ENCODE measurements at regions not wholly inside any gene's neighbourhood (a gene's known extent, or its start where the extent isn't known, plus 50 kb on each side); places are given as distances from the start of the nearest gene placed in this dataset.

GRCh38 chr13:47455626-47456025, 545.4 kb downstream of the SUCLA2 start:
- DNase-seq (ENCODE audit: low read depth) = no peak
- peak; percentile 39 for TF ChIP-seq CTCF (conservative IDR thresholded peaks at IDR 0.05; ENCODE audit: low read depth, low read length)
- H3K4me3 ChIP-seq (ENCODE audit: low read depth, low read length) = no peak overlapping the region

DNA sequence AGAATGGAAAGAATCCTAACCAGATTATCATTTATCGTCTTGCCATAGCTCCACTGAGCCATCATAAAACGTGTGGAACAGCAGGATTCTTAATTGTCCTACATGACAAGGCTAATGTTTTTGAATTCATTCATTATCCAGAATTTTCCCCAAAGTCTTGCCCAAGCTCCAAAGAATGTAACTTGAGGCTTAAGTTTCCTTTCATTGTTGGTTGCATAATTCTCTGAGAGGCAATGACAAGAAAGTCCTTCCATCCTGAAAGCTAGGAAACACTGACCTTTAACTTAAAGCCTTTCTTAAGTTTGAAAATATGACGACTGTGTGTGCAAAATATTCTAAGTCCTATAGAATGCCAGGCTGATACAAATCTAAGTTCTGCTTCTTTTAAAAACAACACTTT, 546.1 kb downstream of the SUCLA2 start:
- no peak for DNase-seq (ENCODE audit: low read depth)
- no peak for TF ChIP-seq CTCF (conservative IDR thresholded peaks at IDR 0.05; ENCODE audit: low read depth, low read length)
- no peak overlapping the region for H3K4me3 ChIP-seq (ENCODE audit: low read depth, low read length)

- no peak overlapping the region for H3K4me3 ChIP-seq (ENCODE audit: low read depth, low read length)
- no peak for TF ChIP-seq CTCF (conservative IDR thresholded peaks at IDR 0.05; ENCODE audit: low read depth, low read length)
- no peak for DNase-seq (ENCODE audit: low read depth)
These were observed 540.6 kb upstream of the HTR2A start for GRCh38 chr13:47437406-47437805.

- no peak for DNase-seq (ENCODE audit: low read depth)
- no peak overlapping the region for H3K4me3 ChIP-seq (ENCODE audit: low read depth, low read length)
- TF ChIP-seq CTCF (conservative IDR thresholded peaks at IDR 0.05; ENCODE audit: low read depth, low read length) = no peak
These were observed 536.7 kb upstream of the HTR2A start for GRCh38 chr13:47433461-47434005.

- H3K4me3 ChIP-seq (ENCODE audit: low read depth, low read length) = no peak overlapping the region
- peak; percentile 15 for DNase-seq (ENCODE audit: low read depth)
- TF ChIP-seq CTCF (conservative IDR thresholded peaks at IDR 0.05; ENCODE audit: low read depth, low read length) = no peak
These were observed 529.4 kb upstream of the HTR2A start for GRCh38 chr13:47426126-47426849.

DNA sequence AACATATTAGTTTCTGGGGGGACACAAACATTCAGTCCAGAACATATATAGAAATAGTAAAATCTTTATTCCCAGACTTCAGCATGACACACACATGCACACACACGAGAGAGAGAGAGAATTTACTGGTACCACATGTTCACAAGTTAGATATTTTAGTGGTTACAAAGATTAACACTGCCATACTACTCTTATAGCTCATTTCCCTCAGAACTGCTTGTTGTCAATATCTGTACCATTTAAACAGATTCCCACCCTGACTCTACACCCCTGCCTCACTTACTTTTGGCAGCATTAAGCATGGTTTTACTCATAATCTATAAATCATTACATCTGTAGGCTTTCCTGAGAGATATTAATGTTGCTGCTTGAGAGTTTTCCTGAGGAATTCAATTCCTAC, 524.7 kb upstream of the HTR2A start:
- no peak for TF ChIP-seq CTCF (conservative IDR thresholded peaks at IDR 0.05; ENCODE audit: low read depth, low read length)

DNA sequence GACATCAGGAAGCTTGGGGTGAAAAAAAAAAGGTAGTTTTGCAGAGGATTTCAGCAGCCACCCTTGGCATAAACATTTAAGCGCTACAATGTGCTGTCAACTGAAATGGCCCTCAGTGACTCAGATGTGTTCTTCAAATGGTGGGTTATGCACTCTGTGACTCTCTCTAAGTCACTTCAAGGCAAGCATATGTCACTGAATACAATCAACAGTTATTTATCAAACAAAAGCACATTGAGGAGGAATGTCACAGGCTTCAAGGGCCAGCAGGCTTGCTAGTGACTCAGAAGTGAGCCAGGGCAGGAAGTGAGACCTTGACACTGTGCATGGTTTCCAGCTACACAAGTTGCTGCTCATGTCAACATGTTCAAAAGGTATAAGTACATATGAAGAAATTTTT, 523.7 kb upstream of the HTR2A start:
- peak; percentile 20 for DNase-seq (ENCODE audit: low read depth)
- no peak for TF ChIP-seq CTCF (conservative IDR thresholded peaks at IDR 0.05; ENCODE audit: low read depth, low read length)

More for the DNA sequence above, 524.7 kb upstream of the HTR2A start:
- H3K4me3 ChIP-seq (ENCODE audit: low read depth, low read length) = no peak overlapping the region
- DNase-seq (ENCODE audit: low read depth) = no peak

More for the DNA sequence above, 523.7 kb upstream of the HTR2A start:
- H3K4me3 ChIP-seq (ENCODE audit: low read depth, low read length) = no peak overlapping the region
